ENCODE measurements at regions not wholly inside any gene's neighbourhood (a gene's known extent, or its start where the extent isn't known, plus 50 kb on each side); places are given as distances from the start of the nearest gene placed in this dataset.

DNA sequence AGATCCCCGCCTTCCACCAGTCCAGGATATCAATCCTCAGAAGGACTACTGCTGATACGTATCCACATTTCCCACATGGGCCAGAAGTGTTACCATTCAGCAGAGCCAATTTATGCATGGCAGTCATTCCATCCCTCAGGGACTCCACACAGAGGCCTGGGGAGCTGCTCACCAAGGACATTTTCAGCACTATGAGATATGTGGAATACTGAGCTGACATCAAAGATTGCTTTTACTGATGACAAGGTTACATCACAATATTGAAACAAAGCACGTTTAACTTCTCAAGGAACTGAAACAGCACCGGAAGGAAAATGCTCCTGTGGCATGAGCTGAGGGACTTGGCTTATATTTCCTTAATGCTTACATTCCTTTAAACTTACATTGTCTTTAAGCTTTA, 335.1 kb downstream of the BMPER start:
- Histone ChIP-seq H3K79me2 (replicated peaks; ENCODE audit: insufficient read depth) (no peaks in the 10 kb centered on the region), H3K27ac (ENCODE audit: low read depth) (no peak overlapping the region), H3K27me3 (ENCODE audit: insufficient read depth) (no peaks in the 10 kb centered on the region), H3K36me3 (ENCODE audit: insufficient read depth) (no peaks in the 10 kb centered on the region), H3K4me2 (no peak overlapping the region), H4K20me1 (replicated peaks; ENCODE audit: insufficient read depth) (no peaks in the 10 kb centered on the region), H3K9me2 (ENCODE audit: insufficient read depth) (peaks cover 19% of the 10 kb centered on the region), H3F3A (replicated peaks; ENCODE audit: low read depth) (no peaks in the 10 kb centered on the region), H3K4me3 (no peak overlapping the region), H3K4me1 (ENCODE audit: insufficient read depth) (no peaks in the 10 kb centered on the region), H2AFZ (no peak overlapping the region)
- Mint-ChIP-seq H3K27ac (0 out of 2 replicates have a peak overlapping the region, but pooled peaks have one; percentile 34), H3K27me3 (ENCODE audit: insufficient read depth, low read depth, poor library complexity) (peaks cover 2% of the 10 kb centered on the region), H3K4me3 (no peak overlapping the region), H3K4me1 (no peaks in the 10 kb centered on the region), H3K36me3 (ENCODE audit: low read depth) (no peaks in the 10 kb centered on the region), H3K9me3 (no peaks in the 10 kb centered on the region; the same call in 2 of the 3 replicates)
- ATAC-seq = no peak
- TF ChIP-seq CREB1 (CRISPR knock-in tag; IDR thresholded peaks at IDR 0.05; ENCODE audit: low read depth) (no peak), NANOG (IDR thresholded peaks at IDR 0.05; ENCODE audit: borderline replicate concordance) (no peak), EZH2phosphoT487 (IDR thresholded peaks at IDR 0.05; ENCODE audit: unreplicated experiment) (no peak), JUNB (IDR thresholded peaks at IDR 0.05; ENCODE audit: unreplicated experiment) (no peak), EZH2 (IDR thresholded peaks at IDR 0.05; ENCODE audit: low read depth, unreplicated experiment) (no peak), POLR2AphosphoS5 (IDR thresholded peaks at IDR 0.05; ENCODE audit: low read depth) (no peak), ZNF114 (CRISPR knock-in tag; IDR thresholded peaks at IDR 0.05) (no peak), STAT1 (IDR thresholded peaks at IDR 0.05; ENCODE audit: unreplicated experiment) (no peak), ZNF331 (CRISPR knock-in tag; IDR thresholded peaks at IDR 0.05; ENCODE audit: low read depth) (no peak)
- TF ChIP-seq, protein P1, sequence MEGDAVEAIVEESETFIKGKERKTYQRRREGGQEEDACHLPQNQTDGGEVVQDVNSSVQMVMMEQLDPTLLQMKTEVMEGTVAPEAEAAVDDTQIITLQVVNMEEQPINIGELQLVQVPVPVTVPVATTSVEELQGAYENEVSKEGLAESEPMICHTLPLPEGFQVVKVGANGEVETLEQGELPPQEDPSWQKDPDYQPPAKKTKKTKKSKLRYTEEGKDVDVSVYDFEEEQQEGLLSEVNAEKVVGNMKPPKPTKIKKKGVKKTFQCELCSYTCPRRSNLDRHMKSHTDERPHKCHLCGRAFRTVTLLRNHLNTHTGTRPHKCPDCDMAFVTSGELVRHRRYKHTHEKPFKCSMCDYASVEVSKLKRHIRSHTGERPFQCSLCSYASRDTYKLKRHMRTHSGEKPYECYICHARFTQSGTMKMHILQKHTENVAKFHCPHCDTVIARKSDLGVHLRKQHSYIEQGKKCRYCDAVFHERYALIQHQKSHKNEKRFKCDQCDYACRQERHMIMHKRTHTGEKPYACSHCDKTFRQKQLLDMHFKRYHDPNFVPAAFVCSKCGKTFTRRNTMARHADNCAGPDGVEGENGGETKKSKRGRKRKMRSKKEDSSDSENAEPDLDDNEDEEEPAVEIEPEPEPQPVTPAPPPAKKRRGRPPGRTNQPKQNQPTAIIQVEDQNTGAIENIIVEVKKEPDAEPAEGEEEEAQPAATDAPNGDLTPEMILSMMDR (conservative IDR thresholded peaks at IDR 0.05; ENCODE audit: low read depth in 2 of 2) = no peak
- TF ChIP-seq, protein P2, sequence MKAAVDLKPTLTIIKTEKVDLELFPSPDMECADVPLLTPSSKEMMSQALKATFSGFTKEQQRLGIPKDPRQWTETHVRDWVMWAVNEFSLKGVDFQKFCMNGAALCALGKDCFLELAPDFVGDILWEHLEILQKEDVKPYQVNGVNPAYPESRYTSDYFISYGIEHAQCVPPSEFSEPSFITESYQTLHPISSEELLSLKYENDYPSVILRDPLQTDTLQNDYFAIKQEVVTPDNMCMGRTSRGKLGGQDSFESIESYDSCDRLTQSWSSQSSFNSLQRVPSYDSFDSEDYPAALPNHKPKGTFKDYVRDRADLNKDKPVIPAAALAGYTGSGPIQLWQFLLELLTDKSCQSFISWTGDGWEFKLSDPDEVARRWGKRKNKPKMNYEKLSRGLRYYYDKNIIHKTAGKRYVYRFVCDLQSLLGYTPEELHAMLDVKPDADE (IDR thresholded peaks at IDR 0.05) = no peak
- TF ChIP-seq, protein P3, sequence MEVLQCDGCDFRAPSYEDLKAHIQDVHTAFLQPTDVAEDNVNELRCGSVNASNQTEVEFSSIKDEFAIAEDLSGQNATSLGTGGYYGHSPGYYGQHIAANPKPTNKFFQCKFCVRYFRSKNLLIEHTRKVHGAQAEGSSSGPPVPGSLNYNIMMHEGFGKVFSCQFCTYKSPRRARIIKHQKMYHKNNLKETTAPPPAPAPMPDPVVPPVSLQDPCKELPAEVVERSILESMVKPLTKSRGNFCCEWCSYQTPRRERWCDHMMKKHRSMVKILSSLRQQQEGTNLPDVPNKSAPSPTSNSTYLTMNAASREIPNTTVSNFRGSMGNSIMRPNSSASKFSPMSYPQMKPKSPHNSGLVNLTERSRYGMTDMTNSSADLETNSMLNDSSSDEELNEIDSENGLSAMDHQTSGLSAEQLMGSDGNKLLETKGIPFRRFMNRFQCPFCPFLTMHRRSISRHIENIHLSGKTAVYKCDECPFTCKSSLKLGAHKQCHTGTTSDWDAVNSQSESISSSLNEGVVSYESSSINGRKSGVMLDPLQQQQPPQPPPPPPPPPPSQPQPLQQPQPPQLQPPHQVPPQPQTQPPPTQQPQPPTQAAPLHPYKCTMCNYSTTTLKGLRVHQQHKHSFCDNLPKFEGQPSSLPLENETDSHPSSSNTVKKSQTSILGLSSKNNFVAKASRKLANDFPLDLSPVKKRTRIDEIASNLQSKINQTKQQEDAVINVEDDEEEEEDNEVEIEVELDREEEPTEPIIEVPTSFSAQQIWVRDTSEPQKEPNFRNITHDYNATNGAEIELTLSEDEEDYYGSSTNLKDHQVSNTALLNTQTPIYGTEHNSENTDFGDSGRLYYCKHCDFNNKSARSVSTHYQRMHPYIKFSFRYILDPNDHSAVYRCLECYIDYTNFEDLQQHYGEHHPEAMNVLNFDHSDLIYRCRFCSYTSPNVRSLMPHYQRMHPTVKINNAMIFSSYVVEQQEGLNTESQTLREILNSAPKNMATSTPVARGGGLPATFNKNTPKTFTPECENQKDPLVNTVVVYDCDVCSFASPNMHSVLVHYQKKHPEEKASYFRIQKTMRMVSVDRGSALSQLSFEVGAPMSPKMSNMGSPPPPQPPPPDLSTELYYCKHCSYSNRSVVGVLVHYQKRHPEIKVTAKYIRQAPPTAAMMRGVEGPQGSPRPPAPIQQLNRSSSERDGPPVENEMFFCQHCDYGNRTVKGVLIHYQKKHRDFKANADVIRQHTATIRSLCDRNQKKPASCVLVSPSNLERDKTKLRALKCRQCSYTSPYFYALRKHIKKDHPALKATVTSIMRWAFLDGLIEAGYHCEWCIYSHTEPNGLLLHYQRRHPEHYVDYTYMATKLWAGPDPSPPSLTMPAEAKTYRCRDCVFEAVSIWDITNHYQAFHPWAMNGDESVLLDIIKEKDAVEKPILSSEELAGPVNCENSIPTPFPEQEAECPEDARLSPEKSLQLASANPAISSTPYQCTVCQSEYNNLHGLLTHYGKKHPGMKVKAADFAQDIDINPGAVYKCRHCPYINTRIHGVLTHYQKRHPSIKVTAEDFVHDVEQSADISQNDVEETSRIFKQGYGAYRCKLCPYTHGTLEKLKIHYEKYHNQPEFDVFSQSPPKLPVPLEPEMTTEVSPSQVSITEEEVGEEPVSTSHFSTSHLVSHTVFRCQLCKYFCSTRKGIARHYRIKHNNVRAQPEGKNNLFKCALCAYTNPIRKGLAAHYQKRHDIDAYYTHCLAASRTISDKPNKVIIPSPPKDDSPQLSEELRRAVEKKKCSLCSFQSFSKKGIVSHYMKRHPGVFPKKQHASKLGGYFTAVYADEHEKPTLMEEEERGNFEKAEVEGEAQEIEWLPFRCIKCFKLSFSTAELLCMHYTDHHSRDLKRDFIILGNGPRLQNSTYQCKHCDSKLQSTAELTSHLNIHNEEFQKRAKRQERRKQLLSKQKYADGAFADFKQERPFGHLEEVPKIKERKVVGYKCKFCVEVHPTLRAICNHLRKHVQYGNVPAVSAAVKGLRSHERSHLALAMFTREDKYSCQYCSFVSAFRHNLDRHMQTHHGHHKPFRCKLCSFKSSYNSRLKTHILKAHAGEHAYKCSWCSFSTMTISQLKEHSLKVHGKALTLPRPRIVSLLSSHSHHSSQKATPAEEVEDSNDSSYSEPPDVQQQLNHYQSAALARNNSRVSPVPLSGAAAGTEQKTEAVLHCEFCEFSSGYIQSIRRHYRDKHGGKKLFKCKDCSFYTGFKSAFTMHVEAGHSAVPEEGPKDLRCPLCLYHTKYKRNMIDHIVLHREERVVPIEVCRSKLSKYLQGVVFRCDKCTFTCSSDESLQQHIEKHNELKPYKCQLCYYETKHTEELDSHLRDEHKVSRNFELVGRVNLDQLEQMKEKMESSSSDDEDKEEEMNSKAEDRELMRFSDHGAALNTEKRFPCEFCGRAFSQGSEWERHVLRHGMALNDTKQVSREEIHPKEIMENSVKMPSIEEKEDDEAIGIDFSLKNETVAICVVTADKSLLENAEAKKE (CRISPR knock-in tag; IDR thresholded peaks at IDR 0.05) = no peak
- TF ChIP-seq, protein P4, sequence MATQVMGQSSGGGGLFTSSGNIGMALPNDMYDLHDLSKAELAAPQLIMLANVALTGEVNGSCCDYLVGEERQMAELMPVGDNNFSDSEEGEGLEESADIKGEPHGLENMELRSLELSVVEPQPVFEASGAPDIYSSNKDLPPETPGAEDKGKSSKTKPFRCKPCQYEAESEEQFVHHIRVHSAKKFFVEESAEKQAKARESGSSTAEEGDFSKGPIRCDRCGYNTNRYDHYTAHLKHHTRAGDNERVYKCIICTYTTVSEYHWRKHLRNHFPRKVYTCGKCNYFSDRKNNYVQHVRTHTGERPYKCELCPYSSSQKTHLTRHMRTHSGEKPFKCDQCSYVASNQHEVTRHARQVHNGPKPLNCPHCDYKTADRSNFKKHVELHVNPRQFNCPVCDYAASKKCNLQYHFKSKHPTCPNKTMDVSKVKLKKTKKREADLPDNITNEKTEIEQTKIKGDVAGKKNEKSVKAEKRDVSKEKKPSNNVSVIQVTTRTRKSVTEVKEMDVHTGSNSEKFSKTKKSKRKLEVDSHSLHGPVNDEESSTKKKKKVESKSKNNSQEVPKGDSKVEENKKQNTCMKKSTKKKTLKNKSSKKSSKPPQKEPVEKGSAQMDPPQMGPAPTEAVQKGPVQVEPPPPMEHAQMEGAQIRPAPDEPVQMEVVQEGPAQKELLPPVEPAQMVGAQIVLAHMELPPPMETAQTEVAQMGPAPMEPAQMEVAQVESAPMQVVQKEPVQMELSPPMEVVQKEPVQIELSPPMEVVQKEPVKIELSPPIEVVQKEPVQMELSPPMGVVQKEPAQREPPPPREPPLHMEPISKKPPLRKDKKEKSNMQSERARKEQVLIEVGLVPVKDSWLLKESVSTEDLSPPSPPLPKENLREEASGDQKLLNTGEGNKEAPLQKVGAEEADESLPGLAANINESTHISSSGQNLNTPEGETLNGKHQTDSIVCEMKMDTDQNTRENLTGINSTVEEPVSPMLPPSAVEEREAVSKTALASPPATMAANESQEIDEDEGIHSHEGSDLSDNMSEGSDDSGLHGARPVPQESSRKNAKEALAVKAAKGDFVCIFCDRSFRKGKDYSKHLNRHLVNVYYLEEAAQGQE (IDR thresholded peaks at IDR 0.05; ENCODE audit: unreplicated experiment) = no peak
- no peak for DNase-seq (ENCODE audit: low spot score)

Data from GM23338 (cell line).